H1 (cell line): ENCODE measurements at regions not wholly inside any gene's neighbourhood (a gene's known extent, or its start where the extent isn't known, plus 50 kb on each side); places are given as distances from the start of the nearest gene placed in this dataset.
A peak's percentile ranks its signal among the peaks of the same experiment; 100 is the strongest.

Experiments used
- CTCF ChIA-PET: fragments of 300-600 bp; sonication (Branson Sonifier 250); formaldehyde crosslinking; loops from one replicate; lab custom pipeline; 2021; ENCODE audit not compliant: partially characterized antibody; lab: Charles Lee
- POLR2A ChIA-PET: fragments of 300-600 bp; sonication (Branson Sonifier 250); formaldehyde crosslinking; loops from one replicate; lab custom pipeline; 2021; ENCODE audit warnings: inconsistent platforms; ENCODE audit not compliant: partially characterized antibody; lab: Charles Lee
- DNase-seq, 2 experiments: peaks; one replicate each; pipeline versions ENCODE4 v3.0.0 to v3.0.0-alpha.2; 2010 to 2022; ENCODE audit warnings: low spot score in 2 of 2, low read depth in 1 of 2, mixed read lengths in 1 of 2
- FAIRE-seq: peaks from 2 replicates; lab custom pipeline; 2011; peaks lifted over from hg19 to GRCh38; lab: Jason Lieb, UNC
- H2AFZ ChIP-seq: 2 replicates; pipeline ENCODE4 v1.8.1; 2012; ENCODE audit warnings: low read length, inconsistent platforms
- H2AK5ac ChIP-seq: 2 replicates; pipeline ENCODE4 v1.6.1; 2013; ENCODE audit warnings: low read depth, low read length
- H2BK120ac ChIP-seq: replicated peaks from 2 replicates; pipeline ENCODE3; 2013; ENCODE audit warnings: low read depth, low read length, inconsistent platforms
- H2BK12ac ChIP-seq: 2 replicates; pipeline ENCODE4 v1.6.1; 2013; ENCODE audit warnings: low read depth, low read length
- H2BK15ac ChIP-seq: 2 replicates; pipeline ENCODE4 v1.6.1; 2013; ENCODE audit warnings: low read length
- H2BK20ac ChIP-seq: 2 replicates; pipeline ENCODE4 v1.6.1; 2013; ENCODE audit warnings: low read length
- H2BK5ac ChIP-seq: 2 replicates; pipeline ENCODE4 v1.6.1; 2013; ENCODE audit warnings: low read depth, low read length
- H3K14ac ChIP-seq: 2 replicates; pipeline ENCODE4 v1.6.1; 2013; ENCODE audit warnings: inconsistent platforms; ENCODE audit not compliant: insufficient read length
- H3K18ac ChIP-seq: 2 replicates; pipeline ENCODE4 v1.6.1; 2013; ENCODE audit warnings: low read length; ENCODE audit errors: extremely low read depth
- H3K23ac ChIP-seq: 2 replicates; pipeline ENCODE4 v1.6.1; 2013; ENCODE audit warnings: inconsistent platforms; ENCODE audit not compliant: insufficient read length
- H3K23me2 ChIP-seq: 2 replicates; pipeline ENCODE4 v1.6.1; 2013; ENCODE audit warnings: low read depth, low read length
- H3K27ac ChIP-seq: 2 replicates; pipeline ENCODE4 v1.6.1; 2011; ENCODE audit warnings: low read depth, low read length, inconsistent platforms
- H3K27me3 ChIP-seq, 4 experiments: replicated peaks in 1 of 4; 1 replicate in 1 of 4; 2 replicates in 3 of 4; pipeline versions ENCODE4 v1.6.1 to v1.8.1; 2011 to 2013; ENCODE audit warnings: low read length in 3 of 4, mild to moderate bottlenecking in 3 of 4, inconsistent platforms in 2 of 4, mixed read lengths in 2 of 4, moderate library complexity in 1 of 4; ENCODE audit not compliant: control insufficient read depth in 3 of 4, insufficient read depth in 3 of 4; ENCODE audit errors: extremely low read depth in 1 of 4
- H3K36me3 ChIP-seq, 4 experiments: 2 replicates each; pipeline versions ENCODE4 v1.6.1 to v1.8.1; 2011 to 2013; ENCODE audit warnings: mild to moderate bottlenecking in 4 of 4, low read length in 3 of 4, moderate library complexity in 2 of 4, control low read depth in 1 of 4, inconsistent platforms in 1 of 4; ENCODE audit not compliant: insufficient read depth in 4 of 4, control insufficient read depth in 2 of 4
- H3K4ac ChIP-seq: replicated peaks from 2 replicates; pipeline ENCODE3; 2013; ENCODE audit warnings: low read length, low read depth, mixed read lengths, inconsistent platforms; ENCODE audit not compliant: insufficient read length
- H3K4me1 ChIP-seq, 4 experiments: replicated peaks in 1 of 4; 1 replicate in 1 of 4; 2 replicates in 3 of 4; pipeline versions ENCODE4 v1.6.1 to v1.8.1; 2011 to 2013; ENCODE audit warnings: low read length in 3 of 4, inconsistent platforms in 2 of 4, mixed read lengths in 1 of 4; ENCODE audit not compliant: insufficient read depth in 4 of 4, control insufficient read depth in 3 of 4
- H3K4me2 ChIP-seq, 2 experiments: 2 replicates each; pipeline versions ENCODE4 v1.6.1 to v1.8.1; 2011 to 2013; ENCODE audit warnings: low read depth in 2 of 2, low read length in 2 of 2, control low read depth in 1 of 2, inconsistent platforms in 1 of 2, mild to moderate bottlenecking in 1 of 2; ENCODE audit not compliant: insufficient read depth in 1 of 2
- H3K4me3 ChIP-seq, 4 experiments: fragments of 200-600, 300-600 bp in 1 of 4; sonication (generic), shearing (Covaris generic), sonication (Bioruptor Twin) in 1 of 4; 2 replicates each; pipeline versions ENCODE4 v1.5.1 to v1.8.1; 2011 to 2016; ENCODE audit warnings: low read length in 4 of 4, low read depth in 3 of 4, control low read depth in 2 of 4, inconsistent platforms in 2 of 4, mild to moderate bottlenecking in 2 of 4, mixed read lengths in 1 of 4, moderate library complexity in 1 of 4; ENCODE audit not compliant: insufficient read depth in 2 of 4; ENCODE audit errors: extremely low read depth in 1 of 4
- H3K56ac ChIP-seq: replicated peaks from 2 replicates; pipeline ENCODE3; 2013; ENCODE audit warnings: low read depth, mild to moderate bottlenecking, mixed read lengths, low read length, inconsistent platforms; ENCODE audit not compliant: insufficient read length
- H3K79me1 ChIP-seq: 2 replicates; pipeline ENCODE4 v1.6.1; 2013; ENCODE audit warnings: low read depth, low read length, control low read depth
- H3K79me2 ChIP-seq, 2 experiments: 2 replicates each; pipeline versions ENCODE4 v1.6.1 to v1.8.1; 2012 to 2013; ENCODE audit warnings: low read length in 2 of 2, mild to moderate bottlenecking in 2 of 2, inconsistent platforms in 1 of 2; ENCODE audit not compliant: insufficient read depth in 2 of 2, control insufficient read depth in 1 of 2
- H3K9ac ChIP-seq, 4 experiments: replicated peaks in 1 of 4; 1 replicate in 1 of 4; 2 replicates in 3 of 4; pipeline versions ENCODE4 v1.6.1 to v1.8.1; 2011 to 2013; ENCODE audit warnings: low read depth in 3 of 4, low read length in 3 of 4, control low read depth in 2 of 4, mild to moderate bottlenecking in 2 of 4, moderate library complexity in 2 of 4, inconsistent platforms in 1 of 4; ENCODE audit errors: extremely low read depth in 1 of 4
- H3K9me3 ChIP-seq, 2 experiments: 2 replicates each; pipeline versions ENCODE4 v1.6.1 to v1.8.1; 2012 to 2013; ENCODE audit warnings: mild to moderate bottlenecking in 2 of 2, moderate library complexity in 2 of 2, control low read depth in 1 of 2, inconsistent platforms in 1 of 2, low read depth in 1 of 2, low read length in 1 of 2, mixed read lengths in 1 of 2; ENCODE audit not compliant: insufficient read depth in 2 of 2
- H4K20me1 ChIP-seq, 2 experiments: replicated peaks in 1 of 2; 2 replicates each; pipeline versions ENCODE3 to v1.8.1; 2011 to 2013; ENCODE audit warnings: inconsistent platforms in 2 of 2, low read length in 2 of 2, mild to moderate bottlenecking in 1 of 2; ENCODE audit not compliant: insufficient read depth in 2 of 2, control insufficient read depth in 1 of 2
- H4K5ac ChIP-seq: 2 replicates; pipeline ENCODE4 v1.6.1; 2013; ENCODE audit warnings: low read length, low read depth, mixed read lengths, inconsistent platforms; ENCODE audit not compliant: insufficient read length
- H4K8ac ChIP-seq: 2 replicates; pipeline ENCODE4 v1.8.0; 2013; ENCODE audit warnings: mild to moderate bottlenecking, moderate library complexity, low read length, inconsistent platforms; ENCODE audit not compliant: insufficient read depth; ENCODE audit errors: extremely low read depth
- H4K91ac ChIP-seq: replicated peaks from 2 replicates; pipeline ENCODE3; 2013; ENCODE audit warnings: low read length, mixed read lengths, inconsistent platforms; ENCODE audit not compliant: insufficient read length
- SAP30 ChIP-seq: fragments of 300-600 bp; sonication (generic); IDR thresholded peaks from 2 replicates; pipeline ENCODE4 v1.7.1; 2012; ENCODE audit warnings: low read length, moderate library complexity, mild to moderate bottlenecking, inconsistent platforms; ENCODE audit not compliant: insufficient read depth, insufficient replicate concordance
- TEAD4 ChIP-seq: IDR thresholded peaks from 2 replicates; pipeline ENCODE4 v1.6.1; 2012; ENCODE audit warnings: low read depth, low read length, inconsistent platforms, mixed read lengths
- WGBS, 2 experiments: shearing (Covaris generic) in 1 of 2; methylation state at CpG; one replicate each; pipeline versions ENCODE4 v1.1.6 to v1.1.7; 2013 to 2015; ENCODE audit warnings: low lambda C conversion rate in 2 of 2, mixed read lengths in 2 of 2, inconsistent platforms in 1 of 2, low coverage in 1 of 2, missing lambda C conversion rate in 1 of 2; ENCODE audit not compliant: insufficient replicate concordance in 2 of 2, insufficient coverage in 1 of 2, insufficient read length in 1 of 2; ENCODE audit errors: extremely low coverage in 1 of 2, missing lambda C conversion rate in 1 of 2; 5-methylcytosine and 5-hydroxymethylcytosine counted together

DNA sequence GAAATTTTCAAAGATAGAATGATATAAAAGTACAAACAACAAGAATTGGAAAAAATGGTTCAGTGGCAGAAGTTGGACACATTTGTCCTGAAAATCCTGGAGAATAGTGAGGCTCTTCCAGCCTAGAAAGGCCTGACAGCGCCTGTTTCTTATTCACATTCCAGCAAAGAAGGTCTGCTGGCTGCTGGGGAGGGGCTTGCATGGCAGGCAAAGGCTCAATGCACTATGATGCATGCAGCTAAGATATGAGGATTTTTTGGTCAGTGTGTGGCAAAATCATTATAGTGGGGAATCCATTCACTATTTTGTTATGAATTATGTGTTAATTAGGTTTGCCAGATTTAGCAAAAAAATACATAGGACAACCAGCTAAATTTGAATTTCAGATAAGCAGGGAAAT, 243.9 kb upstream of the SLC30A5 start:
- H3K23ac ChIP-seq: no peak overlapping the region
- H3K4ac ChIP-seq: no peak overlapping the region
- H3K36me3 ChIP-seq: no peaks in the 10 kb centered on the region
- H3K9me3 ChIP-seq: no peaks in the 10 kb centered on the region
- H2BK5ac ChIP-seq: no peak overlapping the region
- no peak overlapping the region for H3K18ac ChIP-seq
- H3K27me3 ChIP-seq: no peaks in the 10 kb centered on the region
- no peak overlapping the region for H3K14ac ChIP-seq
- H3K9ac ChIP-seq: no peak overlapping the region
- POLR2A ChIA-PET: no interaction called here
- no peaks in the 10 kb centered on the region for H3K79me1 ChIP-seq
- no peak overlapping the region for H2AFZ ChIP-seq
- DNase-seq (no peak), FAIRE-seq (no peak)
- H2BK15ac ChIP-seq: no peak overlapping the region
- no peaks in the 10 kb centered on the region for H3K79me2 ChIP-seq
- H2AK5ac ChIP-seq: no peak overlapping the region
- no peak overlapping the region for H4K5ac ChIP-seq
- H4K91ac ChIP-seq: no peak overlapping the region
- H3K23me2 ChIP-seq: no peaks in the 10 kb centered on the region
- H4K20me1 ChIP-seq: no peaks in the 10 kb centered on the region
- no peak overlapping the region for H3K56ac ChIP-seq
- CTCF ChIA-PET: no interaction called here
- H2BK120ac ChIP-seq: no peak overlapping the region
- 67% methylated on average over 1 of the region's 1 CpG; no CpG with 5 or more reads in 1 of the 2 experiments for WGBS, 2 experiments
- TF ChIP-seq TEAD4 (peak; percentile 68), SAP30 (no peak)
- H3K4me1 ChIP-seq: no peaks in the 10 kb centered on the region
- H2BK20ac ChIP-seq: no peak overlapping the region
- no peak overlapping the region for H2BK12ac ChIP-seq
- H3K4me3 ChIP-seq: no peak overlapping the region
- no peak overlapping the region for H3K4me2 ChIP-seq
- H4K8ac ChIP-seq: no peak overlapping the region
- H3K27ac ChIP-seq: no peak overlapping the region
